HepG2 (cell line): ENCODE measurements at regions not wholly inside any gene's neighbourhood (a gene's known extent, or its start where the extent isn't known, plus 50 kb on each side); places are given as distances from the start of the nearest gene placed in this dataset.

Experiments
- ARHGAP35 ChIP-seq: sonication (generic); formaldehyde crosslinking; IDR thresholded peaks from 2 replicates; pipeline ENCODE4 v1.9.0; 2022; ENCODE audit warnings: mild to moderate bottlenecking, inconsistent platforms, moderate library complexity, missing genetic modification reagents, borderline replicate concordance
- BHLHE40 ChIP-seq: IDR thresholded peaks from 2 replicates; pipeline ENCODE4 v1.6.1; 2011; ENCODE audit warnings: low read length, improper control_type of control experiment
- CTCF ChIP-seq: sonication (generic); formaldehyde crosslinking; IDR thresholded peaks from 2 replicates; pipeline ENCODE4 v1.5.0; 2020; ENCODE audit warnings: mild to moderate bottlenecking, missing genetic modification reagents, moderate library complexity
- DPF2 ChIP-seq: sonication (generic); formaldehyde crosslinking; IDR thresholded peaks from 2 replicates; pipeline ENCODE4 v1.4.0; 2020; ENCODE audit warnings: mild to moderate bottlenecking, low read depth, missing genetic modification reagents, borderline replicate concordance
- EP300 ChIP-seq, 3 experiments: sonication (generic) in 1 of 3; formaldehyde crosslinking in 1 of 3; IDR thresholded peaks; 2 replicates each; pipeline versions ENCODE4 v1.5.1 to v1.6.1; 2011 to 2020; ENCODE audit warnings: low read depth in 2 of 3, low read length in 2 of 3, borderline replicate concordance in 1 of 3, improper control_type of control experiment in 1 of 3, mild to moderate bottlenecking in 1 of 3, missing genetic modification reagents in 1 of 3, moderate library complexity in 1 of 3
- JUNB ChIP-seq: sonication (generic); formaldehyde crosslinking; IDR thresholded peaks from 2 replicates; pipeline ENCODE4 v1.8.0; 2022; ENCODE audit warnings: missing genetic modification reagents, mild to moderate bottlenecking, borderline replicate concordance
- MAFK ChIP-seq, 2 experiments: IDR thresholded peaks in 1 of 2; conservative IDR thresholded peaks in 1 of 2; 2 replicates each; pipeline ENCODE4 v1.6.1; 2011; ENCODE audit warnings: improper control_type of control experiment in 2 of 2, low read length in 2 of 2
- POLR2AphosphoS5 ChIP-seq: IDR thresholded peaks from 2 replicates; pipeline ENCODE4 v1.6.1; 2012; ENCODE audit warnings: low read depth, low read length
- ZNF274 ChIP-seq: sonication (generic); formaldehyde crosslinking; IDR thresholded peaks from 2 replicates; pipeline ENCODE4 v1.5.1; 2020; ENCODE audit warnings: mild to moderate bottlenecking, missing genetic modification reagents
- TF ChIP-seq, protein P1 (sequence below): sonication (generic); formaldehyde crosslinking; IDR thresholded peaks from 2 replicates; pipeline ENCODE4 v1.4.0; 2020; ENCODE audit warnings: mild to moderate bottlenecking, missing genetic modification reagents

DNA sequence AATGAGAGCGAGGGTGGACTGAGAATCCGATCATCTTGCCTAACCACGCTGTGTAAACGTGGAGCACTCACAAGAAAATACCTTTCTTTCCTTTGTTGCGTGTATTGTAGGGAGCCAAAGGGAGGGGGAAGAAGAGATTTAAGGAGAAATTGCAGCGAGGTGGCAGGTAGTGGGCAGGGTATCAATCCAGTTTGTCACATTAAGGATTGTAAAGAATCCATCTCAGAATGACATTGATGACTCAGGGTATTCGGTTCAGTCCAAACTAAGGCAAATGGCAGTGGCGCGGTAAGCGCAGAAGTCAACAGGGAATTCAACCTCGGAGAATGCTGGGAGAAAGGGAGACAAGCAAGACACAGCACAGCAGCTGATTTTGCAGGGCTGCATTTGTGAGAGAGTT lies 146.2 kb downstream of the ID4 start:
- TF ChIP-seq CTCF (CRISPR knock-in tag) (no peak), JUNB (no peak), ZNF274 (no peak), MAFK (conservative IDR thresholded peaks at IDR 0.05 in 1 of 2, IDR thresholded peaks at IDR 0.05 in 1 of 2; ENCODE audit: low read length in 2 of 2) (peak in 1 of 2 experiments; percentile 29; a peak in 1 of 4 replicates), DPF2 (no peak), EP300 (IDR thresholded peaks at IDR 0.05; ENCODE audit: low read depth in 2 of 2, low read length in 2 of 2) (no peak), EP300 (CRISPR knock-in tag; IDR thresholded peaks at IDR 0.05; ENCODE audit: borderline replicate concordance) (no peak), BHLHE40 (no peak), ARHGAP35 (CRISPR knock-in tag) (no peak), POLR2AphosphoS5 (no peak)
- TF ChIP-seq, protein P1, sequence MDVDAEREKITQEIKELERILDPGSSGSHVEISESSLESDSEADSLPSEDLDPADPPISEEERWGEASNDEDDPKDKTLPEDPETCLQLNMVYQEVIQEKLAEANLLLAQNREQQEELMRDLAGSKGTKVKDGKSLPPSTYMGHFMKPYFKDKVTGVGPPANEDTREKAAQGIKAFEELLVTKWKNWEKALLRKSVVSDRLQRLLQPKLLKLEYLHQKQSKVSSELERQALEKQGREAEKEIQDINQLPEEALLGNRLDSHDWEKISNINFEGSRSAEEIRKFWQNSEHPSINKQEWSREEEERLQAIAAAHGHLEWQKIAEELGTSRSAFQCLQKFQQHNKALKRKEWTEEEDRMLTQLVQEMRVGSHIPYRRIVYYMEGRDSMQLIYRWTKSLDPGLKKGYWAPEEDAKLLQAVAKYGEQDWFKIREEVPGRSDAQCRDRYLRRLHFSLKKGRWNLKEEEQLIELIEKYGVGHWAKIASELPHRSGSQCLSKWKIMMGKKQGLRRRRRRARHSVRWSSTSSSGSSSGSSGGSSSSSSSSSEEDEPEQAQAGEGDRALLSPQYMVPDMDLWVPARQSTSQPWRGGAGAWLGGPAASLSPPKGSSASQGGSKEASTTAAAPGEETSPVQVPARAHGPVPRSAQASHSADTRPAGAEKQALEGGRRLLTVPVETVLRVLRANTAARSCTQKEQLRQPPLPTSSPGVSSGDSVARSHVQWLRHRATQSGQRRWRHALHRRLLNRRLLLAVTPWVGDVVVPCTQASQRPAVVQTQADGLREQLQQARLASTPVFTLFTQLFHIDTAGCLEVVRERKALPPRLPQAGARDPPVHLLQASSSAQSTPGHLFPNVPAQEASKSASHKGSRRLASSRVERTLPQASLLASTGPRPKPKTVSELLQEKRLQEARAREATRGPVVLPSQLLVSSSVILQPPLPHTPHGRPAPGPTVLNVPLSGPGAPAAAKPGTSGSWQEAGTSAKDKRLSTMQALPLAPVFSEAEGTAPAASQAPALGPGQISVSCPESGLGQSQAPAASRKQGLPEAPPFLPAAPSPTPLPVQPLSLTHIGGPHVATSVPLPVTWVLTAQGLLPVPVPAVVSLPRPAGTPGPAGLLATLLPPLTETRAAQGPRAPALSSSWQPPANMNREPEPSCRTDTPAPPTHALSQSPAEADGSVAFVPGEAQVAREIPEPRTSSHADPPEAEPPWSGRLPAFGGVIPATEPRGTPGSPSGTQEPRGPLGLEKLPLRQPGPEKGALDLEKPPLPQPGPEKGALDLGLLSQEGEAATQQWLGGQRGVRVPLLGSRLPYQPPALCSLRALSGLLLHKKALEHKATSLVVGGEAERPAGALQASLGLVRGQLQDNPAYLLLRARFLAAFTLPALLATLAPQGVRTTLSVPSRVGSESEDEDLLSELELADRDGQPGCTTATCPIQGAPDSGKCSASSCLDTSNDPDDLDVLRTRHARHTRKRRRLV (CRISPR knock-in tag): no peak
